IMR-90 (cell line): ENCODE measurements at regions not wholly inside any gene's neighbourhood (a gene's known extent, or its start where the extent isn't known, plus 50 kb on each side); places are given as distances from the start of the nearest gene placed in this dataset.

Experiments used
- ATAC-seq: fragments of 200-7000 bp; cut with Tn5 transposase; 2 replicates; pipeline ENCODE4 v1.9.1; 2020; ENCODE audit warnings: low read depth, mild to moderate bottlenecking, moderate library complexity
- BruUV-seq: library from RNA; stranded (reverse); fragments of 400-500 nt; replicated peaks from 2 replicates; lab custom pipeline; 2021; lab: Mats Ljungman, UMichigan
- CTCF ChIA-PET: fragments of 300-600 bp; formaldehyde crosslinking; extraction: SDS; loops from one replicate; lab custom pipeline; 2021; ENCODE audit warnings: antibody characterized with exemption; lab: Yijun Ruan, JAX
- POLR2A ChIA-PET: fragments of 300-600 bp; sonication (Branson Sonifier 250); formaldehyde crosslinking; loops from one replicate; lab custom pipeline; 2022; ENCODE audit warnings: antibody characterized with exemption; ENCODE audit not compliant: unreplicated experiment; lab: Charles Lee
- DNase-seq: peaks from one replicate; pipeline ENCODE4 v3.0.0; 2013
- H2AFZ ChIP-seq: replicated peaks from 2 replicates; pipeline ENCODE3; 2013; ENCODE audit warnings: low read length, mild to moderate bottlenecking; ENCODE audit not compliant: poor library complexity
- H2AK5ac ChIP-seq: 2 replicates; pipeline ENCODE4 v1.6.1; 2013; ENCODE audit warnings: low read depth, low read length, inconsistent platforms
- H2AK9ac ChIP-seq: replicated peaks from 2 replicates; pipeline ENCODE3; 2013; ENCODE audit warnings: mild to moderate bottlenecking, low read depth, low read length, moderate library complexity; ENCODE audit not compliant: poor library complexity
- H2BK120ac ChIP-seq: 2 replicates; pipeline ENCODE4 v1.6.1; 2013; ENCODE audit warnings: low read depth, low read length, inconsistent platforms
- H2BK15ac ChIP-seq: 3 replicates; pipeline ENCODE4 v1.6.1; 2013; ENCODE audit warnings: low read depth, low read length, inconsistent platforms
- H2BK20ac ChIP-seq: 2 replicates; pipeline ENCODE4 v1.6.1; 2013; ENCODE audit warnings: low read depth, mild to moderate bottlenecking, inconsistent platforms, low read length, moderate library complexity
- H2BK5ac ChIP-seq: 2 replicates; pipeline ENCODE4 v1.6.1; 2013; ENCODE audit warnings: mild to moderate bottlenecking, low read depth, low read length, inconsistent platforms; ENCODE audit not compliant: poor library complexity, severe bottlenecking
- H3K14ac ChIP-seq: replicated peaks from 2 replicates; pipeline ENCODE4 v1.6.1; 2013; ENCODE audit warnings: low read depth, low read length, inconsistent platforms
- H3K18ac ChIP-seq: 2 replicates; pipeline ENCODE4 v1.6.1; 2013; ENCODE audit warnings: low read depth, low read length, control low read depth
- H3K23ac ChIP-seq: 2 replicates; pipeline ENCODE4 v1.6.1; 2013; ENCODE audit warnings: low read depth, low read length, inconsistent platforms
- H3K27ac ChIP-seq: 2 replicates; pipeline ENCODE4 v1.5.1; 2013; ENCODE audit warnings: mild to moderate bottlenecking, control low read depth, low read length; ENCODE audit not compliant: insufficient read depth
- H3K27me3 ChIP-seq: 2 replicates; pipeline ENCODE4 v1.6.1; 2013; ENCODE audit warnings: low read length; ENCODE audit not compliant: control insufficient read depth, insufficient read depth
- H3K36me3 ChIP-seq: 2 replicates; pipeline ENCODE4 v1.6.1; 2013; ENCODE audit warnings: low read length, mixed read lengths; ENCODE audit not compliant: control insufficient read depth, insufficient read depth
- H3K4ac ChIP-seq: 2 replicates; pipeline ENCODE4 v1.6.1; 2013; ENCODE audit warnings: low read depth, low read length, inconsistent platforms
- H3K4me1 ChIP-seq: 2 replicates; pipeline ENCODE4 v1.6.1; 2013; ENCODE audit warnings: low read length, mixed read lengths; ENCODE audit not compliant: control insufficient read depth, insufficient read depth
- H3K4me2 ChIP-seq: 2 replicates; pipeline ENCODE4 v1.6.1; 2013; ENCODE audit warnings: low read depth, mild to moderate bottlenecking, control low read depth, low read length, moderate library complexity
- H3K4me3 ChIP-seq: 2 replicates; pipeline ENCODE4 v1.5.1; 2013; ENCODE audit warnings: low read depth, mild to moderate bottlenecking, control low read depth, low read length, moderate library complexity; ENCODE audit not compliant: insufficient read depth
- H3K56ac ChIP-seq: 2 replicates; pipeline ENCODE4 v1.6.1; 2013; ENCODE audit warnings: low read length, inconsistent platforms; ENCODE audit not compliant: insufficient read depth; ENCODE audit errors: extremely low read depth
- H3K79me1 ChIP-seq, 2 experiments: 2 replicates each; pipeline ENCODE4 v1.6.1; 2013; ENCODE audit warnings: low read length in 2 of 2, inconsistent platforms in 1 of 2, low read depth in 1 of 2
- H3K9ac ChIP-seq: 2 replicates; pipeline ENCODE4 v1.6.1; 2013; ENCODE audit warnings: low read depth, low read length, control low read depth
- H3K9me1 ChIP-seq: 2 replicates; pipeline ENCODE4 v1.6.1; 2013; ENCODE audit warnings: low read length, inconsistent platforms; ENCODE audit not compliant: insufficient read depth
- H3K9me3 ChIP-seq: 2 replicates; pipeline ENCODE4 v1.6.1; 2013; ENCODE audit warnings: low read length; ENCODE audit not compliant: control insufficient read depth, insufficient read depth
- H4K20me1 ChIP-seq: 2 replicates; pipeline ENCODE4 v1.6.1; 2013; ENCODE audit warnings: low read length, inconsistent platforms; ENCODE audit not compliant: insufficient read depth
- H4K5ac ChIP-seq: 2 replicates; pipeline ENCODE4 v1.6.1; 2013; ENCODE audit warnings: mild to moderate bottlenecking, low read depth, low read length, control low read depth
- H4K8ac ChIP-seq, 2 experiments: 2 replicates each; pipeline ENCODE4 v1.6.1; 2013; ENCODE audit warnings: low read depth in 2 of 2, low read length in 2 of 2, control low read depth in 1 of 2, inconsistent platforms in 1 of 2
- H4K91ac ChIP-seq: 2 replicates; pipeline ENCODE4 v1.6.1; 2013; ENCODE audit warnings: low read depth, low read length, inconsistent platforms; ENCODE audit not compliant: insufficient read depth
- BHLHE40 ChIP-seq: fragments of 150-350 bp; IDR thresholded peaks from 2 replicates; pipeline ENCODE4 v1.6.1; 2016; ENCODE audit warnings: mild to moderate bottlenecking, low read depth, low read length
- CEBPB ChIP-seq: IDR thresholded peaks from 2 replicates; pipeline ENCODE4 v1.6.1; 2012; ENCODE audit warnings: low read depth, low read length, improper control_type of control experiment
- FOS ChIP-seq: fragments of 150-350 bp; IDR thresholded peaks from 2 replicates; pipeline ENCODE4 v1.6.1; 2016; ENCODE audit warnings: low read depth, low read length
- MAFK ChIP-seq: IDR thresholded peaks from 2 replicates; pipeline ENCODE4 v1.6.1; 2012; ENCODE audit warnings: low read depth, low read length, improper control_type of control experiment
- MAZ ChIP-seq: IDR thresholded peaks from 2 replicates; pipeline ENCODE4 v1.6.1; 2012; ENCODE audit warnings: low read depth, mild to moderate bottlenecking, low read length, improper control_type of control experiment, moderate library complexity, borderline replicate concordance
- RFX5 ChIP-seq: IDR thresholded peaks from 2 replicates; pipeline ENCODE4 v1.8.0; 2012; ENCODE audit warnings: low read depth, mild to moderate bottlenecking, low read length, moderate library complexity
- WGBS, 2 experiments: methylation state at CpG; one replicate each; pipeline versions ENCODE4 v1.1.5 to v1.1.7; 2013; ENCODE audit warnings: missing lambda C conversion rate in 2 of 2; ENCODE audit not compliant: insufficient read length in 1 of 2; ENCODE audit errors: extremely low coverage in 2 of 2; 5-methylcytosine and 5-hydroxymethylcytosine counted together
- dilution Hi-C: fragments of 300-500 bp; cut with HindIII; formaldehyde crosslinking; loops from one replicate; pipeline ENCODE4 v1.14.3; 2018; ENCODE audit warnings: low sequenced_read_pairs; ENCODE audit not compliant: unreplicated experiment
- in situ Hi-C: fragments of 300-500 bp; cut with MboI; formaldehyde crosslinking; loops from 3 replicates; pipeline ENCODE4 v1.14.3; 2019; ENCODE audit warnings: low sequenced_read_pairs, inconsistent platforms, mixed read lengths
- intact Hi-C: fragments of 100-400 bp; cut with micrococcal nuclease; formaldehyde crosslinking; loops from 2 replicates; pipeline ENCODE4 v1.10.0; 2022

DNA sequence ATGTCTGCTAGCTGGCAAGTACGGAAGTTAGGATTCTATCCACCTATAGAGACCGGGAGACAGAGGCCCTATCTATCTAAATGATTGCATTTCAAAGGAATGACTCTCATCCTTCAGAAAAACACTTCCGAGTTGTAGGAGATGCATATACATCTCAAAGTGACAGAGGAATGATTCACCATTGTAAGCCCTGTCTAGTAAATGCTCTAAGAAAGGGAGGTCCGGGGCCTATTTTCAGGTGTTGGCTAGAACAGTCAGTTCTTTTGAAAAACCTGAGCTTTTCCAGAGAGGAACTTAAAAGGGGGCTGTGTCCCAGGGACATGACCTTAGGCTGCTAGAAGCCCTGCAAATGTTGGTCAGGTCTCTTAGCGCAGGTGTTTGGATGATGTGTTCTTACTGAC is 262.9 kb upstream of the IL1RAPL1 start:
- no peak overlapping the region for H2BK20ac ChIP-seq
- no peak overlapping the region for H4K5ac ChIP-seq
- TF ChIP-seq FOS (no peak), RFX5 (no peak), BHLHE40 (no peak), MAFK (no peak), MAZ (no peak), CEBPB (no peak)
- no peaks in the 10 kb centered on the region; the same call in 1 of the 2 replicates for H3K4me1 ChIP-seq
- ChIA-PET POLR2A (no interaction called here), CTCF (no interaction called here)
- no peak overlapping the region for H2BK120ac ChIP-seq
- in situ Hi-C loops (no loop called here), dilution Hi-C loops (no loop called here), intact Hi-C loops (loop anchor here (10.0 kb wide), 1 partner anchor 260 kb away; the partner anchor contains the start of gene IL1RAPL1)
- no peak overlapping the region for H3K4me2 ChIP-seq
- ATAC-seq (peak; percentile 24; the same call in 1 of the 2 replicates), DNase-seq (no peak)
- H4K8ac ChIP-seq, result no peak overlapping the region
- H3K23ac ChIP-seq, result no peak overlapping the region
- no peaks in the 10 kb centered on the region for H3K79me1 ChIP-seq
- H2AK9ac ChIP-seq, result no peak overlapping the region
- no peak overlapping the region for H3K18ac ChIP-seq
- no peak overlapping the region for H3K56ac ChIP-seq
- no peak overlapping the region for H2AK5ac ChIP-seq
- no peak overlapping the region for H3K27ac ChIP-seq
- H3K14ac ChIP-seq, result no peak overlapping the region
- no peak overlapping the region for H2BK15ac ChIP-seq
- no TSS peak for BruUV-seq
- H4K91ac ChIP-seq, result no peak overlapping the region
- H3K9ac ChIP-seq, result no peak overlapping the region
- H3K4me3 ChIP-seq, result no peak overlapping the region
- no peaks in the 10 kb centered on the region for H3K27me3 ChIP-seq
- no peaks in the 10 kb centered on the region for H4K20me1 ChIP-seq
- no CpG with 5 or more reads among the region's 5 CpGs for WGBS, 2 experiments
- H3K4ac ChIP-seq, result no peak overlapping the region
- no peak overlapping the region for H2AFZ ChIP-seq
- no peaks in the 10 kb centered on the region for H3K9me3 ChIP-seq
- no peaks in the 10 kb centered on the region for H3K36me3 ChIP-seq
- no peaks in the 10 kb centered on the region for H3K9me1 ChIP-seq
- H2BK5ac ChIP-seq, result no peak overlapping the region
